ENCODE measurements at regions not wholly inside any gene's neighbourhood (a gene's known extent, or its start where the extent isn't known, plus 50 kb on each side); places are given as distances from the start of the nearest gene placed in this dataset.

DNA sequence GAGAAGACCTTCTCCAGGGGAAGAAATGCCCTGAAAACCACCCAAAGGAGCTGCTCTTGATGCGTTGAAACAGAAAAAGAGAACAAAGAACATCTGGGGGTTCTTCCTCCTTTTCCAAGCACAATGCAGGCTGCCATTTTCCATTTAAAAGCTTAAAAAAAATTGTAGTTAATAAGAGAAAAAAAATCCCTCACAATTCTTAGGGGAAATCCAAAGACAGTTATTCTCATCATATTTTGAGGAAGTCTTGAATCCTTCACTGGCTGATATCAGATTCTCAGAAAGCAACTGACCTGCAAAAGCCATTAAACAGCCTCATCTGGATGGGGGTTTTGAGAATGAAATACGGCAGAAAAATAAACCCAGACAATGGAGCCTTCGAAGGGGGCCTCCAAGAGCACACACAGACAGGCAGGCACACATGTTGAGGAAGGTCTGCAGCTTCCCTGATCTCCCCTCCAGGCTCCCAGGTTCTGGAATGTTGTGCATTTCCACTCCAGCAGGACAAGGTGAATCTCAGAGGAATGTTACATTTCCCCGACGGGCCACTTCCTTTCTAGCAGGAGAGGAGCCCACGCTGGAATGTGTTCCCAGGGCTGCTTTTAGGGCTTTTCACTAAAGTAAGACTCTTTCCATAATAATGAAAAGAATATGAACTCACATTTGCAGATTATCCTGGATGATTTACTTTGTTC lies 159.4 kb upstream of the S1PR3 start:
- POLR2A ChIA-PET, result no interaction called here
- CTCF ChIA-PET, result no interaction called here
- no peak overlapping the region for H3K4me3 ChIP-seq
- 0% methylated on average over 6 of the region's 6 CpGs for WGBS (ENCODE audit: insufficient coverage, insufficient replicate concordance, low lambda C conversion rate, missing lambda C conversion rate)
- ATAC-seq (no peak), DNase-seq (ENCODE audit: low read depth, low spot score) (no peak), FAIRE-seq (no peak)
- H4K20me1 ChIP-seq (ENCODE audit: control insufficient read depth, insufficient read depth), result no peaks in the 10 kb centered on the region
- SMC1A ChIA-PET (ENCODE audit: uncharacterized antibody, unreplicated experiment), result no interaction called here
- no peak overlapping the region for H3K4me2 ChIP-seq (ENCODE audit: control insufficient read depth, insufficient read depth)
- intact Hi-C loops (cut with micrococcal nuclease; ENCODE audit: unreplicated experiment) (no loop called here), in situ Hi-C loops (cut with MboI) (no loop called here)
- RAD21 ChIA-PET (ENCODE audit: unreplicated experiment), result no interaction called here
- no peak overlapping the region for H2AFZ ChIP-seq (ENCODE audit: control insufficient read depth, low read depth, low read length)
- H3K27ac ChIP-seq (ENCODE audit: control insufficient read depth, insufficient read depth), result no peak overlapping the region
- H3K27me3 ChIP-seq (replicated peaks in 1 of 2; ENCODE audit: control insufficient read depth in 2 of 2, insufficient read depth in 2 of 2, low read length in 1 of 2), result no peaks in the 10 kb centered on the region; a peak in 2 of 4 replicates
- no peak overlapping the region for H3K9ac ChIP-seq (ENCODE audit: control insufficient read depth, insufficient read depth, low read length)
- H3K36me3 ChIP-seq (ENCODE audit: control insufficient read depth in 2 of 2, insufficient read depth in 2 of 2, low read length in 1 of 2), result no peaks in the 10 kb centered on the region
- BruUV-seq (replicated peaks), result no TSS peak
- H3K9me3 ChIP-seq (replicated peaks; ENCODE audit: control insufficient read depth, insufficient read depth, low read length), result no peaks in the 10 kb centered on the region; the same call in 2 of the 3 replicates
- H3K79me2 ChIP-seq (ENCODE audit: control insufficient read depth, insufficient read depth, low read length), result no peaks in the 10 kb centered on the region
- no peak for TF ChIP-seq ATF7 (IDR thresholded peaks at IDR 0.05; ENCODE audit: low read depth)
- no peaks in the 10 kb centered on the region for H3K4me1 ChIP-seq (ENCODE audit: control insufficient read depth, insufficient read depth, low read length)

DNA sequence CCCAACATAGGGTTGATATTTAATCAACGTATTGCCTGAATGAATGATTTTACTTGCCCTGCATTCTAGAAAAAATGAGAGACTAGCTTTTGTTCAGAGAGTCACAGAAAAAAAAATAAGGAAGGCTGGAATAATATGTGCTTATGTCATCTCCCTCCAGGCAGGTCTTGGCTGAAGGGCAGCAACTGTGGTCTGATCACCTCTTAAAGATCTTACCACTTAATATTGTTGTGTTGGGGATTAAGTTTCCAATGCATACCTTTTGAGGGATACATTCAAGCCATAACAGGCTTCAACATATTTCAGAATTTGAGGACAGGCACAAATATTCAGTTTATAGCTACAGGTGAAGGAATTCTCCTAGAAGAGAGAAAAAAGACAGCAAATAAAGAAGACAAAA lies 157.3 kb upstream of the S1PR3 start:
- RAD21 ChIA-PET (ENCODE audit: unreplicated experiment), result no interaction called here
- ATAC-seq (no peak), DNase-seq (ENCODE audit: low read depth, low spot score) (no peak), FAIRE-seq (no peak)
- Histone ChIP-seq H4K20me1 (ENCODE audit: control insufficient read depth, insufficient read depth) (no peaks in the 10 kb centered on the region), H3K9me3 (replicated peaks; ENCODE audit: control insufficient read depth, insufficient read depth, low read length) (no peaks in the 10 kb centered on the region; the same call in 2 of the 3 replicates), H3K79me2 (ENCODE audit: control insufficient read depth, insufficient read depth, low read length) (no peaks in the 10 kb centered on the region), H3K4me2 (ENCODE audit: control insufficient read depth, insufficient read depth) (no peak overlapping the region), H3K27me3 (replicated peaks in 1 of 2; ENCODE audit: control insufficient read depth in 2 of 2, insufficient read depth in 2 of 2, low read length in 1 of 2) (no peaks in the 10 kb centered on the region; a peak in 2 of 4 replicates), H3K9ac (ENCODE audit: control insufficient read depth, insufficient read depth, low read length) (no peak overlapping the region), H3K4me1 (ENCODE audit: control insufficient read depth, insufficient read depth, low read length) (no peaks in the 10 kb centered on the region), H2AFZ (ENCODE audit: control insufficient read depth, low read depth, low read length) (no peak overlapping the region), H3K36me3 (ENCODE audit: control insufficient read depth in 2 of 2, insufficient read depth in 2 of 2, low read length in 1 of 2) (no peaks in the 10 kb centered on the region), H3K27ac (ENCODE audit: control insufficient read depth, insufficient read depth) (no peak overlapping the region), H3K4me3 (no peak overlapping the region)
- WGBS (ENCODE audit: insufficient coverage, insufficient replicate concordance, low lambda C conversion rate, missing lambda C conversion rate), result 0% methylated on average over 1 of the region's 1 CpG
- no TSS peak for BruUV-seq (replicated peaks)
- POLR2A ChIA-PET, result no interaction called here
- SMC1A ChIA-PET (ENCODE audit: uncharacterized antibody, unreplicated experiment), result no interaction called here
- CTCF ChIA-PET, result no interaction called here
- intact Hi-C loops (cut with micrococcal nuclease; ENCODE audit: unreplicated experiment), result no loop called here
- in situ Hi-C loops (cut with MboI), result no loop called here
- TF ChIP-seq RAD21 (IDR thresholded peaks at IDR 0.05; ENCODE audit: insufficient read depth, low read depth, low read length), result no peak
- TF ChIP-seq, protein P1, sequence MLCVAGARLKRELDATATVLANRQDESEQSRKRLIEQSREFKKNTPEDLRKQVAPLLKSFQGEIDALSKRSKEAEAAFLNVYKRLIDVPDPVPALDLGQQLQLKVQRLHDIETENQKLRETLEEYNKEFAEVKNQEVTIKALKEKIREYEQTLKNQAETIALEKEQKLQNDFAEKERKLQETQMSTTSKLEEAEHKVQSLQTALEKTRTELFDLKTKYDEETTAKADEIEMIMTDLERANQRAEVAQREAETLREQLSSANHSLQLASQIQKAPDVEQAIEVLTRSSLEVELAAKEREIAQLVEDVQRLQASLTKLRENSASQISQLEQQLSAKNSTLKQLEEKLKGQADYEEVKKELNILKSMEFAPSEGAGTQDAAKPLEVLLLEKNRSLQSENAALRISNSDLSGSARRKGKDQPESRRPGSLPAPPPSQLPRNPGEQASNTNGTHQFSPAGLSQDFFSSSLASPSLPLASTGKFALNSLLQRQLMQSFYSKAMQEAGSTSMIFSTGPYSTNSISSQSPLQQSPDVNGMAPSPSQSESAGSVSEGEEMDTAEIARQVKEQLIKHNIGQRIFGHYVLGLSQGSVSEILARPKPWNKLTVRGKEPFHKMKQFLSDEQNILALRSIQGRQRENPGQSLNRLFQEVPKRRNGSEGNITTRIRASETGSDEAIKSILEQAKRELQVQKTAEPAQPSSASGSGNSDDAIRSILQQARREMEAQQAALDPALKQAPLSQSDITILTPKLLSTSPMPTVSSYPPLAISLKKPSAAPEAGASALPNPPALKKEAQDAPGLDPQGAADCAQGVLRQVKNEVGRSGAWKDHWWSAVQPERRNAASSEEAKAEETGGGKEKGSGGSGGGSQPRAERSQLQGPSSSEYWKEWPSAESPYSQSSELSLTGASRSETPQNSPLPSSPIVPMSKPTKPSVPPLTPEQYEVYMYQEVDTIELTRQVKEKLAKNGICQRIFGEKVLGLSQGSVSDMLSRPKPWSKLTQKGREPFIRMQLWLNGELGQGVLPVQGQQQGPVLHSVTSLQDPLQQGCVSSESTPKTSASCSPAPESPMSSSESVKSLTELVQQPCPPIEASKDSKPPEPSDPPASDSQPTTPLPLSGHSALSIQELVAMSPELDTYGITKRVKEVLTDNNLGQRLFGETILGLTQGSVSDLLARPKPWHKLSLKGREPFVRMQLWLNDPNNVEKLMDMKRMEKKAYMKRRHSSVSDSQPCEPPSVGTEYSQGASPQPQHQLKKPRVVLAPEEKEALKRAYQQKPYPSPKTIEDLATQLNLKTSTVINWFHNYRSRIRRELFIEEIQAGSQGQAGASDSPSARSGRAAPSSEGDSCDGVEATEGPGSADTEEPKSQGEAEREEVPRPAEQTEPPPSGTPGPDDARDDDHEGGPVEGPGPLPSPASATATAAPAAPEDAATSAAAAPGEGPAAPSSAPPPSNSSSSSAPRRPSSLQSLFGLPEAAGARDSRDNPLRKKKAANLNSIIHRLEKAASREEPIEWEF (IDR thresholded peaks at IDR 0.05; ENCODE audit: insufficient replicate concordance, low read depth, low read length), result no peak
- TF ChIP-seq CBX5 (IDR thresholded peaks at IDR 0.05; ENCODE audit: low read depth), result no peak
- TF ChIP-seq MEF2B (IDR thresholded peaks at IDR 0.05; ENCODE audit: partially characterized antibody, poor library complexity, severe bottlenecking), result no peak
- no peak for TF ChIP-seq TCF3 (IDR thresholded peaks at IDR 0.05; ENCODE audit: borderline replicate concordance, insufficient read depth, low read depth, low read length)
- TF ChIP-seq, protein P2, sequence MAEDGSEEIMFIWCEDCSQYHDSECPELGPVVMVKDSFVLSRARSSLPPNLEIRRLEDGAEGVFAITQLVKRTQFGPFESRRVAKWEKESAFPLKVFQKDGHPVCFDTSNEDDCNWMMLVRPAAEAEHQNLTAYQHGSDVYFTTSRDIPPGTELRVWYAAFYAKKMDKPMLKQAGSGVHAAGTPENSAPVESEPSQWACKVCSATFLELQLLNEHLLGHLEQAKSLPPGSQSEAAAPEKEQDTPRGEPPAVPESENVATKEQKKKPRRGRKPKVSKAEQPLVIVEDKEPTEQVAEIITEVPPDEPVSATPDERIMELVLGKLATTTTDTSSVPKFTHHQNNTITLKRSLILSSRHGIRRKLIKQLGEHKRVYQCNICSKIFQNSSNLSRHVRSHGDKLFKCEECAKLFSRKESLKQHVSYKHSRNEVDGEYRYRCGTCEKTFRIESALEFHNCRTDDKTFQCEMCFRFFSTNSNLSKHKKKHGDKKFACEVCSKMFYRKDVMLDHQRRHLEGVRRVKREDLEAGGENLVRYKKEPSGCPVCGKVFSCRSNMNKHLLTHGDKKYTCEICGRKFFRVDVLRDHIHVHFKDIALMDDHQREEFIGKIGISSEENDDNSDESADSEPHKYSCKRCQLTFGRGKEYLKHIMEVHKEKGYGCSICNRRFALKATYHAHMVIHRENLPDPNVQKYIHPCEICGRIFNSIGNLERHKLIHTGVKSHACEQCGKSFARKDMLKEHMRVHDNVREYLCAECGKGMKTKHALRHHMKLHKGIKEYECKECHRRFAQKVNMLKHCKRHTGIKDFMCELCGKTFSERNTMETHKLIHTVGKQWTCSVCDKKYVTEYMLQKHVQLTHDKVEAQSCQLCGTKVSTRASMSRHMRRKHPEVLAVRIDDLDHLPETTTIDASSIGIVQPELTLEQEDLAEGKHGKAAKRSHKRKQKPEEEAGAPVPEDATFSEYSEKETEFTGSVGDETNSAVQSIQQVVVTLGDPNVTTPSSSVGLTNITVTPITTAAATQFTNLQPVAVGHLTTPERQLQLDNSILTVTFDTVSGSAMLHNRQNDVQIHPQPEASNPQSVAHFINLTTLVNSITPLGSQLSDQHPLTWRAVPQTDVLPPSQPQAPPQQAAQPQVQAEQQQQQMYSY (CRISPR knock-in tag; IDR thresholded peaks at IDR 0.05), result no peak
- no peak for TF ChIP-seq ZNF274 (IDR thresholded peaks at IDR 0.05; ENCODE audit: insufficient read depth, insufficient read length)
